GM18868 (cell line): ENCODE measurements at regions not wholly inside any gene's neighbourhood (a gene's known extent, or its start where the extent isn't known, plus 50 kb on each side); places are given as distances from the start of the nearest gene placed in this dataset.

Experiments
- ATAC-seq: cut with Tn5 transposase; IDR thresholded peaks from one replicate; pipeline ENCODE4 v1.9.1; 2021; ENCODE audit warnings: mild to moderate bottlenecking, moderate library complexity; ENCODE audit not compliant: unreplicated experiment

DNA sequence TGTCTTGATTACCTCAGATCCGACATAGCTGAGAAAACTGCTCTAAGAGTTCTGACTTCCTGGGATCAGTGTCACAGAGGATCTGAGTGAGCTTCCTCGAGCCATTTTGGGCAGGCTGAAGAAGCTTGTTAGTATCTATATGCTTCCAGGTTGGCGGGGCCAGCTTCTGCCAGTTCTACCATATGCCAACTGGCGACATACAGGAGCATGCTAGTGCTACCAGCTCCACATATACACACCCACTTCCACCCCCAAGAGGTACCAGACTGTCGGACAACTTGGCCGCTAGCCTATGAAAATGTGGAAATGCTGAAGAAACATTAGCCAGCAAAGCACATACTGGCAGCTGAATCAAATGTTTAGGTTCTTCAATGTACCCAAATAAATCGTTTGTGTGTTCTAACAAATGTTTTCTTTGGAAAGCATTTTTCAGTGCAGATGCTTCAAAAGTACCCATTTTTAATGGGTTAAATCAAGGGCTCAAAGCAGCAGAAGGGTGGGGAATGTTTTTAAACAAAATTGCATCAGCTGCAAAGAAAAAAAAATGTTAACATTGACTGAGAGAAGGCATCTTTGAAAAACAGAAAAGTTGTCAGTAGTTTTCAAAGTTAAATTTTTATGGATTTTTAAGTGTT lies 163.7 kb downstream of the KLF12 start:
- ATAC-seq = no peak

DNA sequence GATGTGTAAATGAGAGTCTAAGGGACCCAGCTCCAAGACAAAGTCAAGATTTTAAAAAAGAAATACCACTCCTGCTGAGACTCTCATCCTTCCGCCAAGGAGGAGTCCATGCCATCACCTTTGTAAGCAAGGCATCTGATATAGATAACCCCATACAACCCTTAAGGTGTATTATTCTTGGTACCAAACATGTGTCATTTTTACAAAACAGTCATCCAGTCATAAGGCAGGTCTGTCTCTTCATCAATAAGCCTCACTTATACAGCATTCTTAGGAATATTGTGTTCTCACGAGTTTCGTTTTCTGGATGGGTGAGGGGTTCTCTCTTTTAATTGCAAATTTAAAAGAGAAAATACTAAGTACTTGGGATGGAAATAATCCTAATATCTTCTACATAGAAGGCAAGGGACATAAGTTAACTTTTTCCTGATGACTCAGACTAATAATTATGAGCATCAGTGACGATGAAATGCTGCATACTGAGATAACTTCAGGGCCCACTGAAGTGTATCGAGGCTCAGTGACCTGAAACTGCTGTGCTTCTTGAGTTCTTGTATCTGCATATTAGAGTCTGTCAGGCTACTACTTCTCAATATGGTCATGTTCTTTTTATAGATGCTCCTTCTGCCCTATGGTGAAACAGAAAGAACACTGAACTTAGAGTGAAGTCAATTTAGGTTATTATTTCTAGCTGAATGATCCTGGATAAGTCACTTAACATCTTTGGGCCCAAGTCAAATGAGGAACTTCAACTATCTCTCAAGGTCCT lies 166.6 kb downstream of the KLF12 start:
- peak; percentile 99 for ATAC-seq

DNA sequence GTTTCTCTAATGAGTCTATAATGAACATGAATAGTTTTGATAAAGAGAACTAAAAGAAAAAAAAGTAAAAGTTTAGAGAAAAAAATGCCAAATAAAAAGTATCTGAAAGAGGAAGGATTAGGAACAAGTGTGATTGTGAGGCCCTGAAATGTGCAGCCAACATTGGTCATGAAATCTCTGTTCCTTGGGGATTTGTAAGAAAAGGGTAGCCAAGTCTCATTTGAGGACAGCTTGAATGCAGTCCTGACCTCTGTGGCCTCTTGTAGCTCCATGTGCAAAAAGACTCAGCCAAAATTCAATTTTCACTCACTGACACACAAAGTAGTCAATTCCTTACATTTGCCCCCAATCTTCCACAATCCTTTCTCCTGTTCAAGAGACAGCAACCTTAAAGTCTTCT lies 167.9 kb downstream of the KLF12 start:
- ATAC-seq = no peak

GRCh38 chr13:73962284-73962683 lies 171.9 kb downstream of the KLF12 start:
- ATAC-seq = no peak

DNA sequence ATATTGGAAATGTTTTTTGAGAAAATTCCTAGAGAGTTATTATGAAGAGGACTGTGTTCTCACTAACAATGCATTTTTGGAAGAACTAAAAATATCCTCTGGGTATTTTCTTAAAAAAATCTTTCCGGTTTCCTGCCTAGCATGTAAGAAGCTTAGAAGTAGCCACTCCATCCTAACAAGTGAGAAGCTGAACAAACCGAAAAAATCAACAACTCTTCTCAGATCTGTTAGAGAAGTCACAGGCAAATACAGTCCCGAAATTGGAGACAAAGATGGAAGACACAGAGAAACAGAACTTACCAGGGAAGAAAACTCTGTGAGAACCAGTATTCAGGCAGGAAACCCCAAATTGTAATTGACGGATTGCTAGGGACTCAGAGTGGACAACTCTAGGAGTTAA lies 173.0 kb downstream of the KLF12 start:
- no peak for ATAC-seq

DNA sequence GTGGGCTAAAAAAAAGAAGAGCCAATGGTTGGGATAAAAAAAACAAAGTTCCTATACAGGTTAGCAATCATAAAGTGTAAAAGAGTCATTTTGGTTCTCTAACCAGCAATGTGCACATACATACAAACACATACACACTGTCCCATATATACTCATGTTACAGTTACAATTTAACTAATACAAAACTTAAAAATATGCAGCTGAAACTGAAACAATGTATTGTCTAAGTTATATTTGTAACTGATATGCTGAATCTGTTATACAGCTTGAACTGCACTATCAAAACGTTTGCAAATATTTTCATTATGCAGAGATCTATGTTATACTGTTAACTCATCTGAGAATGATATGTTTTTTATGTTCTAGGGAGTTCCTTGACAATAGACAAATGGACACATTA lies 173.7 kb downstream of the KLF12 start:
- ATAC-seq = no peak

- no peak for ATAC-seq
These were observed 175.4 kb downstream of the KLF12 start for GRCh38 chr13:73958657-73959397.

DNA sequence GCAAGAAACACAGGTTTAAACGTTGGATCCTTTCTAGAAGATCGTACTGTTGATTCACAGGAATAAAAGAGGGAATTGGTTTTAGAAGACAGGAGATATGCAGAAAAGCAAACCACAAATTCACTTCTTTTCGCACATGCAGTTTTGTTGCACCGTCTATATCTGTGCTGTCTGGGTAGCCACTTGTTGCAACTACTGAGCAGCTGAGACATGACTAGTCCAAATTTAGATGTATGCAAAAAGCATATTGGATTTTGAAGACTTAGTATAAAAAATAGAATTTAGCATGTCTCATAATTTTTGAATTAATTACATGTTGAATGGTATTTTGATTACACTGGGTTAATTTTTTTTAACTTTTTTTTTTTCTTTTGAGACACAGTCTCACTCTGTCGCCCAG lies 176.3 kb downstream of the KLF12 start:
- ATAC-seq = no peak

GRCh38 chr13:73956795-73957408 lies 177.3 kb downstream of the KLF12 start:
- no peak for ATAC-seq

DNA sequence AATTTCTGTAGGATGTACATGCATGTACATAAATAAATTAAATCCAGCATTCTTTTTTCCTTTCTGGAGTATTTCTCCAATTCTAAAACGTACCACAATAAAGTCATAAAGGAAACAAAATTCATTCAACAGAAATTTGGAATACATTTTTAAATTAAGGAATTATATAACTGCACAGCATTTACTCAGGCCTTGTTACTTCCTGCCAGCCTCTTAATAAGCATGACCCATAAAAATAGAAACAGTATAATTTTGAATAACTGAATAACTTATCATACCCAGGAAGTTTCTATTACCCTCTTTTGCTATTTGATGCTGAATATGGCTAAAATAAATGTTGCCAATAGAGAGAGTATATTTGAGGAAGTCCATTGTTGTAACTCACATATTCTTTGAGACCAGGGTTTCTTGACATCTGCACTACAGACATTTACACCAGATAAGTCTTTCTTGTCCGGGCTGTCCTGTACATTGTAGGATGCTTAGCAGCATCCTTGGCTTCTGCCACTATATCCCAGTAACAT lies 178.2 kb downstream of the KLF12 start:
- ATAC-seq = no peak

DNA sequence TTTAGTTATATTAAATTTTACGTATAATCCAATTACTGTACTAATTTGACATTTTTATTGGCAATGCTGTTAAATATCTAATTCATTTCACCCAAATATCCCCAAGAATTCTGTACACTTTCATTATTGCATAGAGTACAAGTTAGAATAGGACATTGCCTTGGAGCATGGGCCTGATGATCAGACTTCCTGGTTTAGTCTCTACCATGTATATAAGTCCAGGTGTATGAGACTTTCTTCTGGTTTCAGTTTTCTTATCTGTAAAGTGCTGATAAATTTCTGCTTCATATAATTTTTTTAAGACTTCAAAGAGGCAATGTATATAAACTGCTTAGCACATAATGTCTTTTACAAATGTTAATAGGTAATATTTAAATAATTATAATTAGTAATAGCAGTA lies 179.4 kb downstream of the KLF12 start:
- peak; percentile 71 for ATAC-seq

GRCh38 chr13:73952648-73953047 lies 181.6 kb downstream of the KLF12 start:
- ATAC-seq = no peak

- ATAC-seq = peak; percentile 45
These were observed 185.2 kb downstream of the KLF12 start for GRCh38 chr13:73948848-73949529.

GRCh38 chr13:73945871-73946270 lies 188.3 kb downstream of the KLF12 start:
- ATAC-seq = no peak

DNA sequence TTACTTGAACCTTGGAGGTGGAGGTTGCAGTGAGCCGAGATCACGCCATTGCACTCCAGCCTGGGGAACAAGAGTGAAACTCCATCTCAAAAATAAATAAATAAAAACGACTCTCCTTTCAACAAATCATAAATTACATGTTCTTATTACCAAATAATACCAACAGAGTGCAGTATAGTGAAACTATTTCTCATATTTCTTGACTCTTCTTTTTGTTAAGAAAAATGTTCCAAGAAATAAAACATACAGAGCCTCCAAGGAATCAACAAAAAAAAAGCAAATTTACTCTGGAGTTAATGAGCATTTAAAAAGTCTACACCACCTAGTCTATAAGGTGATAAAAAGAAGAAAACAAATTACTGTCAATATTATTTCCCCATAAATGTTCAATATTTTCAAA lies 188.8 kb downstream of the KLF12 start:
- ATAC-seq = no peak

DNA sequence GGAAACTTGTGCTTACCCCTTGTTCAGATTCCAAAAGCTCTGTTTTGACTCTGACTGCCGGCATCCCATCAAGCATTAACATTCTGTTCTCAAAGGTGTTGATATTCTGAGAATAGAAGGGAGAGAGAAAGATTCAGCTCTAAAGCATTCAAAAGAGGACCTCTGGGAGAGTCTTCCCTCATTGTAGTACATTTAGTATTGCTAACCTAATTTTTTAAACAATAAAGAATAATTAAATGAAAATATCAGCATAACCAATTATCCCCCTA lies 190.3 kb downstream of the KLF12 start:
- no peak for ATAC-seq

DNA sequence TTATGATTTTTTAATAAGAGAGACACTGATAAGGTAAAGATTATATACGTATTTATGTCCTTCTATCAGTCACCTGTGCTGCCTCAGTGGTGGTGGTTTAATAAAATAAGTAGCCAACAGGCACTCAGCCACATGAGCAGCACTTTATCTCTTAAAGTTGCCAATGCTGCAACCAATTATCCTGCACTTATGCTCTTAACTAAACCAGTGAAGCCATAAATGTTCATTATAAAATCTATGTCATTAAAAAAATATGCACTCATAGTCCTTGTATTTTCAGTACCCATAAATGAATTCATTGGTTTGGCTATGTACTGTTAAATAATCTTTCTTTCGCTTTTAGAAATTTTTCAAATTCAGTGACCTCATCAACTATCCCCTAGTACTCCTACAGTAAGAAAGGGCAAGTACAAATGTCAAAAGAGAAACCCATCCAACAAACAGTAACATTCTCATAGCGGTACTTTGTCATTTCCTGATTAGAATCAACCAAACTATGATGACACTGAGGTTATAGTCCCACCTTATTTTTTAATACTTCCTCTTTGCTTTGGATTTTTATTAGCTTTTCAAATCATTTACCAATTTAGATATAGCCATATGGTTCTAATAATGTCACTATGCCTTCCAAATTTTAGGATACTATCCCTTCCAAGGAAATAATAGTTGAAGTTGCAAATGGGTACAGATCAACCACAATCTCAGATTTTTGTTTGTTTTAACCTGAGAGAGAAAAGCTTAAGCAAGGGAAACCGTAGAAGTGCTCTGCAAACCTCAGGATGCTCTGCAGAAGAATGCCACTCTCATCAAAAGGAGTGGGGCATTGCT lies 190.9 kb downstream of the KLF12 start:
- ATAC-seq = peak; percentile 82

- no peak for ATAC-seq
These were observed 192.5 kb downstream of the KLF12 start for GRCh38 chr13:73941752-73942151.

GRCh38 chr13:73940098-73940497 lies 194.1 kb downstream of the KLF12 start:
- no peak for ATAC-seq

DNA sequence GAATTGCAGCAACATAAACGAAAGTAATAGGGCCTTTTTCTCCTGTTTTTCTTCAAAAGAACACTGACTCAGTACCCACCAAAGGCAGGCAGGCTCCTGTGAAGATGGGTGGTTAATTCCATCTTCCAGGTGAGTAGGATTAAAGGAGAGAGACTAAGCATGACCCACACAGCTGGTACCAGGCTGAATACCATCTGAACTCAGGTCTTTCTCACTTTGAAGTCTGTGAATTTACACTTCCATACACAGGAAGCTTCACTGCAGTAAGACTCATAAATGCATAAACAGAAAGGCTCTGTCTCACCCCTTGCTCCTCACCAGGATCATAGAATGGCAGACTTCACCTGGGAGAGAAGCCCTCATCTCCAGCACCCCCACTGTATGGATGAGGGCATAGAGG lies 194.6 kb downstream of the KLF12 start:
- no peak for ATAC-seq
